PC-3 (cell line): ENCODE measurements at regions not wholly inside any gene's neighbourhood (a gene's known extent, or its start where the extent isn't known, plus 50 kb on each side); places are given as distances from the start of the nearest gene placed in this dataset.

Experiments
- ATAC-seq: fragments of 200-7000 bp; cut with Tn5 transposase; 2 replicates; pipeline ENCODE4 v1.9.1; 2020; ENCODE audit warnings: mild to moderate bottlenecking, moderate library complexity
- BruUV-seq: library from RNA; stranded (reverse); fragments of 400-500 nt; replicated peaks from 2 replicates; lab custom pipeline; 2021; lab: Mats Ljungman, UMichigan
- CTCF ChIA-PET: fragments of 300-600 bp; sonication (Branson Sonifier 250); formaldehyde crosslinking; loops from one replicate; lab custom pipeline; 2022; ENCODE audit warnings: antibody characterized with exemption; lab: Charles Lee
- POLR2A ChIA-PET: fragments of 300-600 bp; sonication (Branson Sonifier 250); formaldehyde crosslinking; loops from one replicate; lab custom pipeline; 2022; ENCODE audit warnings: antibody characterized with exemption; ENCODE audit not compliant: unreplicated experiment; lab: Charles Lee
- DNase-seq: peaks from one replicate; pipeline ENCODE4 v3.0.0-alpha.2; 2015
- H2AFZ ChIP-seq: fragments of 300-600 bp; sonication (generic); 2 replicates; pipeline ENCODE4 v1.6.0; 2016; ENCODE audit warnings: antibody characterized with exemption, low read length
- H3F3A ChIP-seq: fragments of 300-600 bp; sonication (generic); one replicate; pipeline ENCODE4 v1.6.0; 2017; ENCODE audit warnings: antibody characterized with exemption, low read length, control low read depth, mild to moderate bottlenecking; ENCODE audit not compliant: unreplicated experiment
- H3K27ac ChIP-seq: fragments of 300-600 bp; sonication (generic); 2 replicates; pipeline ENCODE4 v1.5.1; 2016; ENCODE audit warnings: mild to moderate bottlenecking, low read length
- H3K27me3 ChIP-seq: fragments of 300-600 bp; sonication (generic); 2 replicates; pipeline ENCODE4 v1.6.1; 2016; ENCODE audit warnings: low read length, mixed read lengths
- H3K36me3 ChIP-seq: fragments of 300-600 bp; sonication (generic); 2 replicates; pipeline ENCODE4 v1.6.1; 2016; ENCODE audit warnings: low read depth, mixed run types, low read length, mixed read lengths
- H3K4me1 ChIP-seq: fragments of 300-600 bp; sonication (generic); 2 replicates; pipeline ENCODE4 v1.5.1; 2016; ENCODE audit warnings: low read length; ENCODE audit not compliant: insufficient read depth
- H3K4me2 ChIP-seq: fragments of 300-600 bp; sonication (generic); 2 replicates; pipeline ENCODE4 v1.6.0; 2016; ENCODE audit warnings: low read length
- H3K4me3 ChIP-seq: fragments of 300-600 bp; sonication (generic); 2 replicates; pipeline ENCODE4 v1.5.1; 2016; ENCODE audit warnings: mild to moderate bottlenecking, low read length, mixed read lengths
- H3K79me2 ChIP-seq: fragments of 300-600 bp; sonication (generic); 2 replicates; pipeline ENCODE4 v1.6.1; 2017; ENCODE audit warnings: low read length, mixed read lengths
- H3K9ac ChIP-seq: fragments of 300-600 bp; sonication (generic); 2 replicates; pipeline ENCODE4 v1.6.0; 2016; ENCODE audit warnings: mild to moderate bottlenecking, low read length
- H3K9me2 ChIP-seq: fragments of 300-600 bp; sonication (generic); replicated peaks from 2 replicates; pipeline ENCODE4 v1.6.1; 2016; ENCODE audit warnings: mixed run types, low read length, mixed read lengths
- H3K9me3 ChIP-seq: fragments of 300-600 bp; sonication (generic); 2 replicates; pipeline ENCODE4 v1.6.1; 2016; ENCODE audit warnings: low read length, mixed read lengths
- H4K20me1 ChIP-seq: fragments of 300-600 bp; sonication (generic); 2 replicates; pipeline ENCODE4 v1.6.1; 2016; ENCODE audit warnings: low read length, mixed read lengths
- EZH2 ChIP-seq: fragments of 300-600 bp; sonication (generic); IDR thresholded peaks from one replicate; pipeline ENCODE4 v1.6.1; 2017; ENCODE audit warnings: antibody characterized with exemption, mild to moderate bottlenecking, low read length; ENCODE audit not compliant: unreplicated experiment
- EZH2phosphoT487 ChIP-seq: fragments of 300-600 bp; sonication (generic); IDR thresholded peaks from 2 replicates; pipeline ENCODE4 v1.6.1; 2018; ENCODE audit warnings: mild to moderate bottlenecking, antibody characterized with exemption, low read length, borderline replicate concordance
- intact Hi-C: fragments of 100-400 bp; cut with micrococcal nuclease; formaldehyde crosslinking; loops from 2 replicates; pipeline ENCODE4 v1.9.0; 2023
- TF ChIP-seq, protein P1 (sequence below): fragments of 300-600 bp; sonication (generic); conservative IDR thresholded peaks from 2 replicates; pipeline ENCODE4 v1.5.1; 2017; ENCODE audit warnings: antibody characterized with exemption, low read depth, mild to moderate bottlenecking, low read length

DNA sequence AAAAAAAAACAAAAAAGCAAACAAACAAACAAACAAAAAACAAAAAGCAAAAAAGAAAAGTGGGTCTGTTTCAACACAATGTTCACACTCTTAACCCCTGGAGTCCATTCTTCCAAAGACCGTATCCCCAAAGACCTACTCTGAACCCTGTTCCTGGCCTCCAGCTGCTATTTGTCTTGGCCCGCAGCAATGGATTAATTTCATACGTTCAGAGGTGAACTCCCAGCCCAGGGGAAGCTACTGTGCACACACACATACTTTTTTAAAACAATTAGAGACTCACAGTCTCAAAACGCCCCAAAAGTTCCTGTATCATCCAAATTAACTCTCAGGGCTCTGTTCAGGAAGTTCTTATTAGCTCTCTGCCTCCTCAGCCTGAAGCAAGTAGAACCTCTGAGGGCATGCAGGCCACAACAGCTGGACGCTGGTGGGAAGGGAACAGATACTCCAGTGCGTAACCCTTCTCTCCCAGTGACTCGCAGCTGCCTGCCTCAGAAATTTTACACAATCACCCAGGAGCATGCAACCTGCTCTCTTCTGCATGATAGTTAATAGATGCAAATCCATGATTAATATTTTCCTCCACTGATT is 395.4 kb downstream of the RRAGC start:
- Histone ChIP-seq H3K36me3 (no peaks in the 10 kb centered on the region), H3K9me3 (no peaks in the 10 kb centered on the region), H4K20me1 (no peaks in the 10 kb centered on the region), H3K4me3 (no peak overlapping the region), H3K4me2 (no peak overlapping the region), H3K4me1 (no peaks in the 10 kb centered on the region), H3K27ac (no peak overlapping the region), H3F3A (no peaks in the 10 kb centered on the region), H3K79me2 (no peaks in the 10 kb centered on the region), H3K9me2 (no peaks in the 10 kb centered on the region), H3K9ac (no peak overlapping the region), H3K27me3 (peaks cover 38% of the 10 kb centered on the region), H2AFZ (no peak overlapping the region)
- intact Hi-C loops: no loop called here
- DNase-seq (no peak), ATAC-seq (no peak)
- BruUV-seq: no TSS peak
- CTCF ChIA-PET: no interaction called here
- TF ChIP-seq EZH2phosphoT487 (no peak), EZH2 (no peak)
- TF ChIP-seq, protein P1, sequence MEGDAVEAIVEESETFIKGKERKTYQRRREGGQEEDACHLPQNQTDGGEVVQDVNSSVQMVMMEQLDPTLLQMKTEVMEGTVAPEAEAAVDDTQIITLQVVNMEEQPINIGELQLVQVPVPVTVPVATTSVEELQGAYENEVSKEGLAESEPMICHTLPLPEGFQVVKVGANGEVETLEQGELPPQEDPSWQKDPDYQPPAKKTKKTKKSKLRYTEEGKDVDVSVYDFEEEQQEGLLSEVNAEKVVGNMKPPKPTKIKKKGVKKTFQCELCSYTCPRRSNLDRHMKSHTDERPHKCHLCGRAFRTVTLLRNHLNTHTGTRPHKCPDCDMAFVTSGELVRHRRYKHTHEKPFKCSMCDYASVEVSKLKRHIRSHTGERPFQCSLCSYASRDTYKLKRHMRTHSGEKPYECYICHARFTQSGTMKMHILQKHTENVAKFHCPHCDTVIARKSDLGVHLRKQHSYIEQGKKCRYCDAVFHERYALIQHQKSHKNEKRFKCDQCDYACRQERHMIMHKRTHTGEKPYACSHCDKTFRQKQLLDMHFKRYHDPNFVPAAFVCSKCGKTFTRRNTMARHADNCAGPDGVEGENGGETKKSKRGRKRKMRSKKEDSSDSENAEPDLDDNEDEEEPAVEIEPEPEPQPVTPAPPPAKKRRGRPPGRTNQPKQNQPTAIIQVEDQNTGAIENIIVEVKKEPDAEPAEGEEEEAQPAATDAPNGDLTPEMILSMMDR: no peak
- POLR2A ChIA-PET: no interaction called here

DNA sequence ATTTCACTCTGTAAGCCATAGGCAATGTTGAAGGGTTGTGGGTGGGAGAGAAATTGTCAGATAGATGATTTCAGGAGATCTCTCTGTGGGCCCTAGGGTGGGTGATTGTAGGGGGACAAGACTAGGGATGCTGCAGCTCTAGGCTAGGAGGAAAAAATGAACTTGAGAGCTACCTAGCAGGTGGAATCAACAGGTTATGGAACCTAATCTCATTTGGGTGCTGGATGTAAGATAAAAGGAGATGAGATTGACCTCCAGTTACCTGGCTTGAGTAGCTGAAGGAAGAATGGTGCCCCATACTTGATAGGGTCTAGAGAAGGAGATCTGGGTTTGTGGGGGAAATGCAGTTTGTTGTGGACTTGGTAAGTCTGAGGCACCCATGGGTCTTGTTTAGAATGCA is 396.5 kb downstream of the RRAGC start:
- H3K9ac ChIP-seq: no peak overlapping the region
- H2AFZ ChIP-seq: no peak overlapping the region
- intact Hi-C loops: no loop called here
- CTCF ChIA-PET: no interaction called here
- ATAC-seq (no peak), DNase-seq (no peak)
- H3K9me2 ChIP-seq: no peaks in the 10 kb centered on the region
- H3K36me3 ChIP-seq: no peaks in the 10 kb centered on the region
- TF ChIP-seq EZH2phosphoT487 (no peak), EZH2 (no peak)
- TF ChIP-seq, protein P1: no peak
- no peaks in the 10 kb centered on the region for H3K9me3 ChIP-seq
- no peak overlapping the region for H3K4me3 ChIP-seq
- POLR2A ChIA-PET: no interaction called here
- no peaks in the 10 kb centered on the region for H3K79me2 ChIP-seq
- BruUV-seq: no TSS peak
- H3K27ac ChIP-seq: no peak overlapping the region
- peaks cover 38% of the 10 kb centered on the region for H3K27me3 ChIP-seq
- H3F3A ChIP-seq: no peaks in the 10 kb centered on the region
- no peaks in the 10 kb centered on the region for H4K20me1 ChIP-seq
- H3K4me2 ChIP-seq: no peak overlapping the region
- H3K4me1 ChIP-seq: no peaks in the 10 kb centered on the region

DNA sequence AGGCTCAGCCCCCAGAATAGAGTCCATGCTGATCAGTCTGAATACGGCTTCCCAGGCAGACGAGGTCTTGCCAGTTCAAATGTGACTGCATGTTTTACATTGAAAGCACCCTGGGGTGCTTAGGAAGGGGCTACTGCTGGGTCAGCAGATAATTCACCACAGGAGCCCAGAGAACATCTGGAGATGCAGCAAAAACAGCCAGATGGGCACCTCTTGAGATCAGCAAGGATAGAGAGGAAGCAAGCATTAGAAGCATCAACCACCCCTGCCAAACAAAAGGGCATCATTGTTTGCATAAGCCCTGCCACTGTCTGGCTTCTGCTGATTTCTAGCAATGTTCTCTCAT is 403.1 kb downstream of the RRAGC start:
- Histone ChIP-seq H3K79me2 (no peaks in the 10 kb centered on the region), H3K36me3 (no peaks in the 10 kb centered on the region), H3K4me3 (no peak overlapping the region), H3K4me1 (no peaks in the 10 kb centered on the region), H3K9me3 (no peaks in the 10 kb centered on the region), H4K20me1 (no peaks in the 10 kb centered on the region), H2AFZ (no peak overlapping the region), H3K27me3 (peaks cover 36% of the 10 kb centered on the region), H3K9me2 (no peaks in the 10 kb centered on the region), H3F3A (no peaks in the 10 kb centered on the region), H3K27ac (no peak overlapping the region), H3K4me2 (no peak overlapping the region), H3K9ac (no peak overlapping the region)
- POLR2A ChIA-PET: no interaction called here
- no peak for DNase-seq
- intact Hi-C loops: no loop called here
- ATAC-seq: no peak
- BruUV-seq: no TSS peak
- CTCF ChIA-PET: interaction anchor here (1.0 kb wide), 1 partner anchor 427 kb away, joined by 4 read pairs; no protein-coding TSS in a partner anchor
- TF ChIP-seq, protein P1: no peak
- TF ChIP-seq EZH2phosphoT487 (no peak), EZH2 (no peak)
